ENCODE measurements at regions not wholly inside any gene's neighbourhood (a gene's known extent, or its start where the extent isn't known, plus 50 kb on each side); places are given as distances from the start of the nearest gene placed in this dataset.
"Not testable (repeated sequence)": the region's sequence is repeated elsewhere in the genome, so short reads cannot be mapped to it uniquely, and the experiment has no call there.

DNA sequence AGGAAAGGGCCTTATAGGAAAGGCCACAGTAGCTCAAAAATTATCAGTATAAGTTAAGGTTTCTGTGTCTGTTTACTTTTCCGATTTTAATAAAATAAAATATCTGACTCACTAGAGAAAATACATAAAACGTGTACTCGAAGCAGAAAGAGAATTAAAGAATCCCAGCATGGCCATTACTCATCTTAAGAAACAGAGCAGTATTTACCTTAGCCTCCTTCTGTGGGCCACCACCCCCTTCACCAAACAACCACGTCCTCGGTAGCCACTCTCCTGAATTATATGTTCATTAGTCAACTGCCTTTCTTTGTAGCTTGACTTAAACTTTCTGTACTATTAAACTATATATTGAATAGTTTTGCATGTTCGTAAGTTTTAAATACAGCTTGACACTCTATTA lies 72.2 kb upstream of the SPTLC3 start:
- no peak for TF ChIP-seq CTCF (IDR thresholded peaks at IDR 0.05; ENCODE audit: low read depth, low read length)
- no peak for DNase-seq (ENCODE audit: extremely low read depth, low read depth)

GRCh38 chr20:12941025-12941424 lies 67.7 kb upstream of the SPTLC3 start:
- TF ChIP-seq CTCF (IDR thresholded peaks at IDR 0.05; ENCODE audit: low read depth, low read length) = no peak
- no peak for DNase-seq (ENCODE audit: extremely low read depth, low read depth)

- DNase-seq (ENCODE audit: extremely low read depth, low read depth) = no peak
- no peak for TF ChIP-seq CTCF (IDR thresholded peaks at IDR 0.05; ENCODE audit: low read depth, low read length)
Measured at GRCh38 chr20:12942123-12942522, 66.6 kb upstream of the SPTLC3 start.

- no peak for DNase-seq (ENCODE audit: extremely low read depth, low read depth)
- no peak for TF ChIP-seq CTCF (IDR thresholded peaks at IDR 0.05; ENCODE audit: low read depth, low read length)
Measured at GRCh38 chr20:12946789-12947188, 62.0 kb upstream of the SPTLC3 start.

- TF ChIP-seq CTCF (IDR thresholded peaks at IDR 0.05; ENCODE audit: low read depth, low read length) = no peak
- DNase-seq (ENCODE audit: extremely low read depth, low read depth) = no peak
Measured at GRCh38 chr20:12947691-12948090, 61.1 kb upstream of the SPTLC3 start.

DNA sequence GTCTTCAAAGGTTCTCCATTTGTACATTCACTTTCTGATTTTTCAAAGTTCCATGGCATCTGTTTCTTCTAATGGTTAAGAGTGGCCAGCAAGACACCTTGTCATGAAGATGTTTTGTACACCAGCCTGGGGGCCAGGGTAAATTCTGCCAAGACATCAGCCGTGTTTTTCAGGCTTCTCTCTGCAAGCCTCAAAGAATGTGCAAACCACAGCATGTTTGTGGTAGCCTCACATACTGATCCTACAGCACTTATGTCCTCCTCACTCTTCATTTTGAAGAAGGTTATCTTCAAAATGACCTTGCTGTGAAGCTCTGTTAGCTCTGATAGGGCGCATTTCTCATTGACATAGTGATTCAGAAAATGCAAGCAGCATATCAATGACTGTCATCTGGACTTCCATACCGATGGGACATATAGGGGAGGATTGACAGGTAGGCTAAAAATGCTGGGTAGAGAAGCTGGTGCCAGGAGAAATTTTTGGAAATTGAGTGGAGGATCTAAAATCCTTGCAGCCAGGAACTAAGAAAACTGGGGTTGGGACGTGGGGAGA lies 59.3 kb upstream of the SPTLC3 start:
- no peak for DNase-seq (ENCODE audit: extremely low read depth, low read depth)
- TF ChIP-seq CTCF (IDR thresholded peaks at IDR 0.05; ENCODE audit: low read depth, low read length) = no peak

DNA sequence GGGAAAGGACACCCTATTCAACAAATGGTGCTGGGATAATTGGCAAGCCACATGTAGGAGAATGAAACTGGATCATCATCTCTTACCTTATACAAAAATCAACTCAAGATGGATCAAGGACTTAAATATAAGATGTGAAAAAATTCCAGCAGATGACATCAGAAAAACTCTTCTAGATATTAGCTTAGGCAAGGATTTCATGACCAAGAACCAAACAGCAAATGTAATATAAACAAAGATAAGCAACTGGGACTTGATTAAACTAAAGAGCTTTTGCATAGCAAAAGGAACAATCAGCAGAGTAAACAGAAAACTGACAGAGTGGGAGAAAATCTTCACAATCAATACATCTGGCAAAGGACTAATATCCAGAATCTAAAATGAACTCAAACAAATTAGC lies 54.5 kb upstream of the SPTLC3 start:
- not testable (repeated sequence) for DNase-seq (ENCODE audit: extremely low read depth, low read depth)

DNA sequence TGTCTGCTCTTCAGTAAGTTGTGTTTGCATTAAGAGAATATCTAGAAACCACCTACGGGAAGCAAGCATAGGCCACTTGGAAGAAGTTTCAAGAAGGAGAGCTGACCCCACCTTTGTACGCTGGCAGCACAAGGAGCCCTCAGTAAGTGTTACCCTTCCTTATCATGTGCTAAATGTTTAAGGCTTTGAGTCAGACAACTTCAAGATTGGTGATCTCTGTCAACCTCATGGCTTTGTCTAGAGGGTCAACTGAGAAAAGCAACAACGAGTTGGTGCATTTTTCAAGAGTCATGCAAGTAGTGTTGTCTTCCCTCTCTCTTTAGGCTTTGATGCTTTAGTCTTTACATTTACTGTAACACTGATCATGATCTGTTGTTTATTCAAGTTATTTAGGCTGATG lies 53.2 kb upstream of the SPTLC3 start:
- DNase-seq (ENCODE audit: extremely low read depth, low read depth) = no peak
- TF ChIP-seq CTCF (IDR thresholded peaks at IDR 0.05; ENCODE audit: low read depth, low read length) = no peak

All from AG09319 (cell line).